GM23338 (cell line): ENCODE measurements at regions not wholly inside any gene's neighbourhood (a gene's known extent, or its start where the extent isn't known, plus 50 kb on each side); places are given as distances from the start of the nearest gene placed in this dataset.
"Not testable (repeated sequence)": the region's sequence is repeated elsewhere in the genome, so short reads cannot be mapped to it uniquely, and the experiment has no call there.

Source experiments
- CREB1 ChIP-seq: fragments of 250-450 bp; sonication (Bioruptor Pico); IDR thresholded peaks from 2 replicates; pipeline ENCODE4 v1.5.0; 2020; ENCODE audit warnings: low read depth, mild to moderate bottlenecking, moderate library complexity
- EZH2 ChIP-seq: fragments of 200-600 bp; sonication (generic); IDR thresholded peaks from one replicate; pipeline ENCODE4 v1.8.0; 2017; ENCODE audit warnings: antibody characterized with exemption, mild to moderate bottlenecking, low read depth; ENCODE audit not compliant: unreplicated experiment
- EZH2phosphoT487 ChIP-seq: fragments of 200-600 bp; sonication (generic); IDR thresholded peaks from one replicate; pipeline ENCODE4 v1.8.1; 2018; ENCODE audit warnings: antibody characterized with exemption; ENCODE audit not compliant: unreplicated experiment
- JUNB ChIP-seq: IDR thresholded peaks from one replicate; pipeline ENCODE4 v1.6.1; 2016; ENCODE audit warnings: antibody characterized with exemption; ENCODE audit not compliant: unreplicated experiment
- NANOG ChIP-seq: IDR thresholded peaks from 2 replicates; pipeline ENCODE4 v1.6.1; 2016; ENCODE audit warnings: antibody characterized with exemption, borderline replicate concordance
- POLR2AphosphoS5 ChIP-seq: IDR thresholded peaks from 2 replicates; pipeline ENCODE4 v1.6.1; 2016; ENCODE audit warnings: antibody characterized with exemption, low read depth
- STAT1 ChIP-seq: IDR thresholded peaks from one replicate; pipeline ENCODE4 v1.6.1; 2016; ENCODE audit warnings: antibody characterized with exemption; ENCODE audit not compliant: unreplicated experiment
- ZNF114 ChIP-seq: fragments of 250-450 bp; sonication (Bioruptor Pico); IDR thresholded peaks from 2 replicates; pipeline ENCODE4 v1.5.0; 2020; ENCODE audit warnings: mild to moderate bottlenecking, moderate library complexity
- ZNF331 ChIP-seq: fragments of 250-450 bp; sonication (Bioruptor Pico); IDR thresholded peaks from 2 replicates; pipeline ENCODE4 v1.5.0; 2020; ENCODE audit warnings: low read depth, mild to moderate bottlenecking, moderate library complexity
- TF ChIP-seq, protein P1 (sequence below), 2 experiments: fragments of 200-600 bp in 1 of 2; sonication (generic) in 1 of 2; conservative IDR thresholded peaks; 2 replicates each; pipeline versions ENCODE4 v1.5.1 to v1.6.1; 2016 to 2017; ENCODE audit warnings: antibody characterized with exemption in 2 of 2, low read depth in 2 of 2, mild to moderate bottlenecking in 2 of 2, moderate library complexity in 1 of 2
- TF ChIP-seq, protein P2 (sequence below): IDR thresholded peaks from one replicate; pipeline ENCODE4 v1.6.1; 2018; ENCODE audit warnings: antibody characterized with exemption; ENCODE audit not compliant: unreplicated experiment
- TF ChIP-seq, protein P3 (sequence below): IDR thresholded peaks from 2 replicates; pipeline ENCODE4 v1.6.1; 2016; ENCODE audit warnings: antibody characterized with exemption
- TF ChIP-seq, protein P4 (sequence below): fragments of 250-450 bp; sonication (Bioruptor Pico); IDR thresholded peaks from 2 replicates; pipeline ENCODE4 v1.5.0; 2020; ENCODE audit warnings: mild to moderate bottlenecking, moderate library complexity

DNA sequence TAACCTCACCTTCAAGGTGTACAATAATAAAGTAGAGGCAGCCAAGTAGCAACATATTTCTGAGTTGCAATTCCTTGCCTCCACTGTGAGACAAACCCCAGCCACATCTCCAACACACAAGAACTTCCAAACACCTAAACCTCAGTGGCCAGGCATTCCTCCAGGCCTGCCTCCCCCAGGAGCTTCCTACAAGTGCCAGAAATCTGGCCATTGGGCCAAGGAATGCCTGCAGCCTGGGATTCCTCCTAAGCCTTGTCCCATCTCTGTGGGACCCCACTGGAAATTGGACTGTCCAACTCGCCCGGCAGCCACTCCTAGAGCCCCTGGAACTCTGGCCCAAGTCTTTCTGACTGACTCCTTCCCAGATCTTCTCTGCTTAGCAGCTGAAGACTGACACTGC is 326.6 kb upstream of the KCNMB2 start:
- not testable (repeated sequence) for TF ChIP-seq EZH2; EZH2phosphoT487; STAT1; CREB1 (CRISPR knock-in tag); ZNF114 (CRISPR knock-in tag); POLR2AphosphoS5; JUNB; NANOG; ZNF331
- TF ChIP-seq, protein P1, sequence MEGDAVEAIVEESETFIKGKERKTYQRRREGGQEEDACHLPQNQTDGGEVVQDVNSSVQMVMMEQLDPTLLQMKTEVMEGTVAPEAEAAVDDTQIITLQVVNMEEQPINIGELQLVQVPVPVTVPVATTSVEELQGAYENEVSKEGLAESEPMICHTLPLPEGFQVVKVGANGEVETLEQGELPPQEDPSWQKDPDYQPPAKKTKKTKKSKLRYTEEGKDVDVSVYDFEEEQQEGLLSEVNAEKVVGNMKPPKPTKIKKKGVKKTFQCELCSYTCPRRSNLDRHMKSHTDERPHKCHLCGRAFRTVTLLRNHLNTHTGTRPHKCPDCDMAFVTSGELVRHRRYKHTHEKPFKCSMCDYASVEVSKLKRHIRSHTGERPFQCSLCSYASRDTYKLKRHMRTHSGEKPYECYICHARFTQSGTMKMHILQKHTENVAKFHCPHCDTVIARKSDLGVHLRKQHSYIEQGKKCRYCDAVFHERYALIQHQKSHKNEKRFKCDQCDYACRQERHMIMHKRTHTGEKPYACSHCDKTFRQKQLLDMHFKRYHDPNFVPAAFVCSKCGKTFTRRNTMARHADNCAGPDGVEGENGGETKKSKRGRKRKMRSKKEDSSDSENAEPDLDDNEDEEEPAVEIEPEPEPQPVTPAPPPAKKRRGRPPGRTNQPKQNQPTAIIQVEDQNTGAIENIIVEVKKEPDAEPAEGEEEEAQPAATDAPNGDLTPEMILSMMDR (conservative IDR thresholded peaks at IDR 0.05; ENCODE audit: low read depth in 2 of 2), result not testable (repeated sequence)
- TF ChIP-seq, protein P2, sequence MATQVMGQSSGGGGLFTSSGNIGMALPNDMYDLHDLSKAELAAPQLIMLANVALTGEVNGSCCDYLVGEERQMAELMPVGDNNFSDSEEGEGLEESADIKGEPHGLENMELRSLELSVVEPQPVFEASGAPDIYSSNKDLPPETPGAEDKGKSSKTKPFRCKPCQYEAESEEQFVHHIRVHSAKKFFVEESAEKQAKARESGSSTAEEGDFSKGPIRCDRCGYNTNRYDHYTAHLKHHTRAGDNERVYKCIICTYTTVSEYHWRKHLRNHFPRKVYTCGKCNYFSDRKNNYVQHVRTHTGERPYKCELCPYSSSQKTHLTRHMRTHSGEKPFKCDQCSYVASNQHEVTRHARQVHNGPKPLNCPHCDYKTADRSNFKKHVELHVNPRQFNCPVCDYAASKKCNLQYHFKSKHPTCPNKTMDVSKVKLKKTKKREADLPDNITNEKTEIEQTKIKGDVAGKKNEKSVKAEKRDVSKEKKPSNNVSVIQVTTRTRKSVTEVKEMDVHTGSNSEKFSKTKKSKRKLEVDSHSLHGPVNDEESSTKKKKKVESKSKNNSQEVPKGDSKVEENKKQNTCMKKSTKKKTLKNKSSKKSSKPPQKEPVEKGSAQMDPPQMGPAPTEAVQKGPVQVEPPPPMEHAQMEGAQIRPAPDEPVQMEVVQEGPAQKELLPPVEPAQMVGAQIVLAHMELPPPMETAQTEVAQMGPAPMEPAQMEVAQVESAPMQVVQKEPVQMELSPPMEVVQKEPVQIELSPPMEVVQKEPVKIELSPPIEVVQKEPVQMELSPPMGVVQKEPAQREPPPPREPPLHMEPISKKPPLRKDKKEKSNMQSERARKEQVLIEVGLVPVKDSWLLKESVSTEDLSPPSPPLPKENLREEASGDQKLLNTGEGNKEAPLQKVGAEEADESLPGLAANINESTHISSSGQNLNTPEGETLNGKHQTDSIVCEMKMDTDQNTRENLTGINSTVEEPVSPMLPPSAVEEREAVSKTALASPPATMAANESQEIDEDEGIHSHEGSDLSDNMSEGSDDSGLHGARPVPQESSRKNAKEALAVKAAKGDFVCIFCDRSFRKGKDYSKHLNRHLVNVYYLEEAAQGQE, result not testable (repeated sequence)
- TF ChIP-seq, protein P3, sequence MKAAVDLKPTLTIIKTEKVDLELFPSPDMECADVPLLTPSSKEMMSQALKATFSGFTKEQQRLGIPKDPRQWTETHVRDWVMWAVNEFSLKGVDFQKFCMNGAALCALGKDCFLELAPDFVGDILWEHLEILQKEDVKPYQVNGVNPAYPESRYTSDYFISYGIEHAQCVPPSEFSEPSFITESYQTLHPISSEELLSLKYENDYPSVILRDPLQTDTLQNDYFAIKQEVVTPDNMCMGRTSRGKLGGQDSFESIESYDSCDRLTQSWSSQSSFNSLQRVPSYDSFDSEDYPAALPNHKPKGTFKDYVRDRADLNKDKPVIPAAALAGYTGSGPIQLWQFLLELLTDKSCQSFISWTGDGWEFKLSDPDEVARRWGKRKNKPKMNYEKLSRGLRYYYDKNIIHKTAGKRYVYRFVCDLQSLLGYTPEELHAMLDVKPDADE, result not testable (repeated sequence)
- TF ChIP-seq, protein P4, sequence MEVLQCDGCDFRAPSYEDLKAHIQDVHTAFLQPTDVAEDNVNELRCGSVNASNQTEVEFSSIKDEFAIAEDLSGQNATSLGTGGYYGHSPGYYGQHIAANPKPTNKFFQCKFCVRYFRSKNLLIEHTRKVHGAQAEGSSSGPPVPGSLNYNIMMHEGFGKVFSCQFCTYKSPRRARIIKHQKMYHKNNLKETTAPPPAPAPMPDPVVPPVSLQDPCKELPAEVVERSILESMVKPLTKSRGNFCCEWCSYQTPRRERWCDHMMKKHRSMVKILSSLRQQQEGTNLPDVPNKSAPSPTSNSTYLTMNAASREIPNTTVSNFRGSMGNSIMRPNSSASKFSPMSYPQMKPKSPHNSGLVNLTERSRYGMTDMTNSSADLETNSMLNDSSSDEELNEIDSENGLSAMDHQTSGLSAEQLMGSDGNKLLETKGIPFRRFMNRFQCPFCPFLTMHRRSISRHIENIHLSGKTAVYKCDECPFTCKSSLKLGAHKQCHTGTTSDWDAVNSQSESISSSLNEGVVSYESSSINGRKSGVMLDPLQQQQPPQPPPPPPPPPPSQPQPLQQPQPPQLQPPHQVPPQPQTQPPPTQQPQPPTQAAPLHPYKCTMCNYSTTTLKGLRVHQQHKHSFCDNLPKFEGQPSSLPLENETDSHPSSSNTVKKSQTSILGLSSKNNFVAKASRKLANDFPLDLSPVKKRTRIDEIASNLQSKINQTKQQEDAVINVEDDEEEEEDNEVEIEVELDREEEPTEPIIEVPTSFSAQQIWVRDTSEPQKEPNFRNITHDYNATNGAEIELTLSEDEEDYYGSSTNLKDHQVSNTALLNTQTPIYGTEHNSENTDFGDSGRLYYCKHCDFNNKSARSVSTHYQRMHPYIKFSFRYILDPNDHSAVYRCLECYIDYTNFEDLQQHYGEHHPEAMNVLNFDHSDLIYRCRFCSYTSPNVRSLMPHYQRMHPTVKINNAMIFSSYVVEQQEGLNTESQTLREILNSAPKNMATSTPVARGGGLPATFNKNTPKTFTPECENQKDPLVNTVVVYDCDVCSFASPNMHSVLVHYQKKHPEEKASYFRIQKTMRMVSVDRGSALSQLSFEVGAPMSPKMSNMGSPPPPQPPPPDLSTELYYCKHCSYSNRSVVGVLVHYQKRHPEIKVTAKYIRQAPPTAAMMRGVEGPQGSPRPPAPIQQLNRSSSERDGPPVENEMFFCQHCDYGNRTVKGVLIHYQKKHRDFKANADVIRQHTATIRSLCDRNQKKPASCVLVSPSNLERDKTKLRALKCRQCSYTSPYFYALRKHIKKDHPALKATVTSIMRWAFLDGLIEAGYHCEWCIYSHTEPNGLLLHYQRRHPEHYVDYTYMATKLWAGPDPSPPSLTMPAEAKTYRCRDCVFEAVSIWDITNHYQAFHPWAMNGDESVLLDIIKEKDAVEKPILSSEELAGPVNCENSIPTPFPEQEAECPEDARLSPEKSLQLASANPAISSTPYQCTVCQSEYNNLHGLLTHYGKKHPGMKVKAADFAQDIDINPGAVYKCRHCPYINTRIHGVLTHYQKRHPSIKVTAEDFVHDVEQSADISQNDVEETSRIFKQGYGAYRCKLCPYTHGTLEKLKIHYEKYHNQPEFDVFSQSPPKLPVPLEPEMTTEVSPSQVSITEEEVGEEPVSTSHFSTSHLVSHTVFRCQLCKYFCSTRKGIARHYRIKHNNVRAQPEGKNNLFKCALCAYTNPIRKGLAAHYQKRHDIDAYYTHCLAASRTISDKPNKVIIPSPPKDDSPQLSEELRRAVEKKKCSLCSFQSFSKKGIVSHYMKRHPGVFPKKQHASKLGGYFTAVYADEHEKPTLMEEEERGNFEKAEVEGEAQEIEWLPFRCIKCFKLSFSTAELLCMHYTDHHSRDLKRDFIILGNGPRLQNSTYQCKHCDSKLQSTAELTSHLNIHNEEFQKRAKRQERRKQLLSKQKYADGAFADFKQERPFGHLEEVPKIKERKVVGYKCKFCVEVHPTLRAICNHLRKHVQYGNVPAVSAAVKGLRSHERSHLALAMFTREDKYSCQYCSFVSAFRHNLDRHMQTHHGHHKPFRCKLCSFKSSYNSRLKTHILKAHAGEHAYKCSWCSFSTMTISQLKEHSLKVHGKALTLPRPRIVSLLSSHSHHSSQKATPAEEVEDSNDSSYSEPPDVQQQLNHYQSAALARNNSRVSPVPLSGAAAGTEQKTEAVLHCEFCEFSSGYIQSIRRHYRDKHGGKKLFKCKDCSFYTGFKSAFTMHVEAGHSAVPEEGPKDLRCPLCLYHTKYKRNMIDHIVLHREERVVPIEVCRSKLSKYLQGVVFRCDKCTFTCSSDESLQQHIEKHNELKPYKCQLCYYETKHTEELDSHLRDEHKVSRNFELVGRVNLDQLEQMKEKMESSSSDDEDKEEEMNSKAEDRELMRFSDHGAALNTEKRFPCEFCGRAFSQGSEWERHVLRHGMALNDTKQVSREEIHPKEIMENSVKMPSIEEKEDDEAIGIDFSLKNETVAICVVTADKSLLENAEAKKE (CRISPR knock-in tag), result not testable (repeated sequence)
